Embryonic facial prominence (tissue), 1 donor: ENCODE measurements at regions not wholly inside any gene's neighbourhood (a gene's known extent, or its start where the extent isn't known, plus 50 kb on each side); places are given as distances from the start of the nearest gene placed in this dataset.
"Not testable (repeated sequence)": the region's sequence is repeated elsewhere in the genome, so short reads cannot be mapped to it uniquely, and the experiment has no call there.

Source experiments
- DNase-seq: peaks from one replicate; pipeline ENCODE4 v3.0.0-alpha.2; 2016; ENCODE audit errors: extremely low spot score

DNA sequence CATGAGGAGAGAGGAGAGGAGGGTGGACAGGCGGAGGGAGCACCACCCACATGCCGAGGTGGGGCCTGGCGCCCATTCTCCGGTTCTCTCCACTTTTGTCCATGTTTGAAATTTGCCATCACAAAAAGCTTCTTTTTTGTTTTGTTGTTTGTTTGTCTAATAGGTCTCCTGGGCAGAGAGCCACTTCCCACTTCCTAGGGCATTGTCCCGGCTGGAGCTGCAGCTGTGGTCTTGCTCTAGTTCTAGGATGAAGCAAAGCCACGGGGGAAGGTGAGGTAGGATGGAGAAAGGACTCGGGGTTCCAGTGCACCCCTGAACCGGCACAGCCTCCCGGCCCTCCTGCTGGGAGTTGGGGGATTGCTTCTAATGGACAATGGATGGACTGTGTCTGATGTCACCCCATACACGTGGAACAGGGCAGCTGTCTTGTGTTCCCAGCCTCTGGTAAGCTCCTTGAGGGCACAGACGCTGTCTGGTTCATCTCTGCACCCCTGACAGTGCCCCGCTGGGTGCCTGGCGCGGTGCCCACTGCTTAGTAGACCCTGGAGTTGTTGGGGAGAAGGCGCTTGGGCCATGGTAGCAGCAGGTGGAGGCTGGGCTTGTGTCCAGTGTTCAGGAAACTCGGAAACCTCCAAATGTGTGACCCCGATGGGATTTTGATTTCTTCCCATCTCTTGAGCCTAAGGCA lies 278.4 kb downstream of the NDUFA10 start:
- DNase-seq: no peak

- DNase-seq: no peak
These were observed 279.5 kb downstream of the NDUFA10 start for GRCh38 chr2:239745386-239746227.

GRCh38 chr2:239744706-239745340 lies 280.3 kb downstream of the NDUFA10 start:
- no peak for DNase-seq

DNA sequence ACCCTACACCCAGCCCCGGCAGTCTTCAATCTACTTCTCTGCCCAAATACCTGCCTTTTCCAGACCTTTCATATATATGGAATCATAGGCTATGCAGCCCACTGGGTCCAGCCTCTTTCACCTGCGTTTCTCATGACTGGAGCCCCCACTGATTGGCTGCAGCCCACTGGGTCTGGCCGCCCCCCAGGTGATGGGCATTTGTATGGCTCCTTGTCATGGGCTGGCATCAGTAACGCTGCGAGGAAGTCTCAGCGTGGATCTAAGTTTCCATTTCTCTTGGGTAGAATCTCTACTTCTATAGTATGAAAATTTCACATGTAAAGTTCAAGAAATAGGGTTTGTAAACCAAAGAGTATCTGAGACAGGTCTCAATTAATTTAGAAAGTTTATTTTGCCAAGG lies 281.9 kb downstream of the NDUFA10 start:
- no peak for DNase-seq

DNA sequence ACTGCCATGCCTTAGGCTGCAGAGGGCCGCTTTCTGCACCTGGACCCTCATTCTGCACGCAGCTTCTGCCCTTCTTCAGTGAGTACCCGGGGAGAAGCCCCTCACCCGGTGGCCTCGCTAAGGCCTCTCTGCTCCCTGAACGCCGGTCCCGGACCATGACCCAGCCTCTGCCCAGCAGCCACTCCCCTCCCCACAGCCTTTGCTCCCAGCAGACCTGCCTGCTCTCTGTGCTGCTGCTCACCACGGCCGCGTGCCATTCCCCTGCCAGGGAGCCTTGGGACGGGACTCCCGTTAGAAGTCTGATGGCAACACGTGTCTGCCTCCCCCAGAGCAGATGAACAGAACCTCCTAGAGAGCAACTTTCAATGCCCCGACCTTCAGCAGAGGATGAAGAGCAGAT lies 282.8 kb downstream of the NDUFA10 start:
- DNase-seq: no peak

- DNase-seq: no peak
These were observed 285.9 kb downstream of the NDUFA10 start for GRCh38 chr2:239739206-239739605.

DNA sequence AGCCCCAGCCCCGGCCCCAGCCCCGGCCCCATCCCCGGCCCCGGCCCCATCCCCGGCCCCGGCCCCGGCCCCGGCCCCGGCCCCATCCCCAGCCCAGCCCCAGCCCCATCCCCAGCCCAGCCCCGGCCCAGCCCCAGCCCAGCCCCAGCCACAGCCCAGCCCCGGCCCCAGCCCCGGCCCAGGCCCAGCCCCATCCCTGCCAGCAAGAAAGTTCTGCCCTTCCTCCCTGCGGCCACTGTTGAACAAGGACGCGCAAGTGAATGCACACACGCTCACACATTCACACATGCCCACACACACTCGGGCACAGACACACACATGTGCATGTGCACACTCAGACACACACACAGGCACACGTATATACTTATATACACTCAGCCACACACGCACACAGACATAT lies 287.0 kb downstream of the NDUFA10 start:
- no peak for DNase-seq

DNA sequence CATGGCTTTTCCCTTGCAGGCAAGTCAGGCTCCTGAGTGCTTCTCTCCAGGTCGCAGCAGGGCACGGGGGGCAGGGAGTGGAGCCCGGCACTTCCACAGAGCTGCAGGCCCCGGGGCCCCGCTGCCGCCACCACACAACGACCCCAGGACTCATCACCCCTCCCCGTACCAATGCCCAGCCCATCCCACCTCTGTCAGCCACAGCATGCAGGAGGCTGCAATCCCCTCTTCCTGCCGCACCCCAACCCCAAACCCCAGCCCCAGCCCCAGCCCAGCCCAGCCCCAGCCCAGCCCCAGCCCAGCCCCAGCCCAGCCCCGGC lies 288.0 kb downstream of the NDUFA10 start:
- no peak for DNase-seq

DNA sequence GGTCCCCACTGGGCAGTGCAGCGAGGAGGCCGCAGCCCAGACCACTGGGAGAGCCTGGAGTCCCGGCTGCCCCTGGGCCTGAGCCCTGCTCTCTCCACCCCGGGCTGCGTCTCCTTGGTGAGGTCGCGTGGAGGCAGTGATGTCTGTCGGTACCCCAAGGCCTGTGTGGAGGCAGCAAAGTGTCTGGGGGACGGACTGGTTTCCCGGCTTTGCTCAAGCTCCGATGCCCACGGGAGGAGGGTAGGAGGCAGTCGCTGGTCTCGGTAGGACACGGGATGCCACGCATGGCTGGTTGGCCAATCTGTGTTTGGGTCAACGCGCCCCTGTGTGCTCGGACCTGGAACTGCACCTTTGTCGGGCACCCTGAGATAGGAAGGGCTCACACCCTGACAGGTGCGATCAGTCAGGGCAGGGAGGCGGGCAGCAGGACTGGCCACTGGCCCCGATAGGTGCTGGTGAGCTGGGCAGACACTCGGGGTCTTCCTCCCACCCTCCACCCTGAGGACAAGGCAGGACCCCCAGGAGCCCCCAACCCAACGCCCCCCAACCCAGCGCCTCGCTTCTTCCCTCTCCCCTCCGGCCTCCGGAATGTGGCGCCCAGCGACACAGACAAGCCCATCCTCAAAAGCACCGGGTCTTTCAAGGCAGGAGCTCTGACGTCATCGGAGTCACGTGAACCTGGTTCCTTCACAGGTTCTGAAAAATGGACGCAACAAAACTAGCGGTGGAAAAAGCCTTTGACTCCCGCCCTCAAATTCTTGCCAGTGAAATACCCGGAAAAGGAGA lies 288.6 kb downstream of the NDUFA10 start:
- no peak for DNase-seq

- no peak for DNase-seq
These were observed 289.2 kb downstream of the NDUFA10 start for GRCh38 chr2:239735829-239736357.

DNA sequence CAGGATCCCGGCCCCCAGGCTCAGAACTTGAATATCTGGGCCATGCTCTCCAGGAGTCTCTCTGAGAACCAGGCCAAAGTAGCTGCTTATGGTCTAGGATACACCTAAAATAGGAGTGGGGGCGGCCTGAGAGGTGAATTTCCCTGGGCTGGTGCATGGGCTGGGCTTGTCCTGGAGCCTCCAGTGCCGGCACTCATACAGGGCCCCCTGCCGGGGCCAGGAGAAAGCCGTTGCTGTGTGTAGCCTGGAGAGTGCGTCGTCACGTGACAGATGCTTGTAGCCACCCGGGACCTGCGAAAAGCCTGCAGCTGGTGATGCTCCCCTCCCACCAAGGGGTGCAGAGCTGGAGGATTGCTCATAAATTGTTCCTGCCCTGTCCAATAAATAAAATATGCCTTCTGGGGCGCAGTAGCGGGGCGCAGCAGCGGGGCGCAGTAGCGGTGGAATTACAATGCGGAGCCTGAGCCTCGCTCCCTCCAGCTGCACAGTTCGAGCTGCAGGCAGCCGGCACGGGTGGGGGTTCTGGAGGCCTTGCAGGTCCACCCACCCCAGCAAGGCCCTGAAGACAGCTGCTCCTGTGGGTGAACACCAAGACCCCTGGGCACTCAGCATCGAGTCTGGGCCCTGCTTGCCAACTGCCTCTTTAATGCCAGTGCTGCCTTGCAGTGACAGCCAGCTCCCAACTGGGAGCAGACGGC lies 289.9 kb downstream of the NDUFA10 start:
- no peak for DNase-seq

DNA sequence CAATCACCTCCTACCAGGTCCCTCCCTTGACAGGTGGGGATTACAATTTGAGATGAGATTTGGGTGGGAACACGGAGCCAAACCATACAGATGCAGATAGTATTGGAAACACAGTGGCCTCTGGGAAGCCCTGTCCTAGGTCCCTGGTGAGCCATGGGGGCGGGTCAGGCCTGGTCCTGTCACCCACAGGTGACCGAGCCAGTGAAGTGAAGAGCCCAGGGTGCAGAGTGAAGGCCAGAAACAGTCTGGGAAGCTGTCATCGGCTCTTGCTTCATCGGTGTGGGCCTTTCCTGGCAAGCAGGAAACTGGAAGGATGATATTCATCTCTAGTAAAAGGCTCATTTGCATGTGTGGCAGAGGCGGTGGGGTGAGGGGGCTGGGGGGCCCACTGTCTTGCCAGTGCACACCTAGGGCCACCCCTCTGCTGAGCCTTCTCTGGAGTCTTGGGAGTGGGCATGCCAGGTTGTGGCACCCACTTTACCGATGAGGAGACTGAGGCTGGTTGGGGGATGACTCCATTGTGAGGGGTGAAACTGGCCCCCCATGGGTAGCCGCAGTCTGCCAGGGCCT lies 290.6 kb downstream of the NDUFA10 start:
- DNase-seq: no peak

GRCh38 chr2:239732666-239733010 lies 292.5 kb downstream of the NDUFA10 start:
- DNase-seq: no peak

DNA sequence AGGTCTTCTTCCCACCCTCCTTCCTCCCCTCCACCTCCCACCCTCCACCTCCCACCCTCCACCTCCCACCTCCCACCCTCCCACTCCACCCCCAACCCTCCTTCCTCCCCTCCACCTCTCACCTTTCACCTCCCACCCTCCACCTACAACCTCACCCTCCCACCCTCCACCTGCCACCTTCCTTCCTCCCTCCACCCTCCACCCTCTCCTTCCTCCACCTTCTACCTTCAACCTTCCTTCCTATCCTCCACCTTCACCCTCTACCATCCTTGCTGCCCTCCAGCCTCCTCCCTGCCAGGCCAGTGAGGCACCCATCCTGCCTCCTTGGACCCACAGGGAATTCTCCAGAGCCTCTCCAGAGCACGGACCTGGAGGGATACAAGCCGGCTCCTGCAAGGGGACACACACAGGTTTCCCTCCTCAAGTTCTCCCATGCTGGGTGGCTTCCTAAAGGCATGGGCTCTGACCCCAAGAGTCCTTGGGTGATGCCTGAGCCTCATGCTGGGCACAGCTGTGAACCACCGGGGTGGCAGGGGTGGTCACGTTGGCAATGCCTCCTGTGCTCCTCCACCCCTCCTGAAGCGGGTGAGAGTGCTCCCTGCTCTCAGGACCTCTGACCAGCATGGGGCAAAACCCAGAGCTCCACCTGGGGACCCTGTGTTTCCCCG lies 293.0 kb downstream of the NDUFA10 start:
- no peak for DNase-seq

DNA sequence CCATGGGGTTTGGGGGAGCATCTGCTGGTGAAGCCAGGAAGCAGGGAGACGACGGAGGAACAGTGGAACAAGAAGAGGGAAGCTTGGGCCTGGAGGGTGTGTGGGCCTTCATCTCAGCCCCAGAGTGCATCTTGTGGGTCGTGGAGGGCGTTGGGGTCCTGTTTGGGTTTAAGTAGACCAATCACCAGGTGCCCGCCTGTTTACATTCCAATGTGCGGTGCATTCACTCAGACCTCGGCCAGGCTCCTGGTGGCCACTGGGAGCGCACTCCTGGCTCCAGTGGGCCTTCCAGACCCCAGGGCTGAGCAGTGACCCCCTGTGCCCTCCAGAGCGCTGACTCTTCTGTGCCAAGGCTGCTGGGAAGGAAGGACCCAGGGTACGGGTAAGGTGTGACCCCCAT lies 293.7 kb downstream of the NDUFA10 start:
- no peak for DNase-seq

DNA sequence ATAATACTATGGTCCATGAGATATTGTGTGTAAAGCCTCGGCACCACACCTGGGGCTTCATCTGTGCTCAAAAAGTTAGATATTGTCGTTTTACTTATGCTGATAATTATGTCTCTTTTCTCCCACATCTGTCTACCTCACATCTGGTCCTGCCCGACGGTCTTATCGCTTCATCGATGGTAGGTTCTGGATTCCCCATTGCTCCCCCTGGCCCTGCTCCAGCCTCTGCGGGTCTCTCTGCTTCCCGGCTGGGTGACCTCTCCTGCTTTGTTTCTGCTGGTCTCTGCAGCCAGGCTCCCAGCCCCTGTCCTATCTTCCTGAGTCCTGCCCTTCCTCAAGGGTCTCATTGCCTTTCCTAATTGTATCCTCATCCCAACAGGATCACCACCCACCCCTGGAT lies 294.2 kb downstream of the NDUFA10 start:
- DNase-seq: no peak

- DNase-seq: not testable (repeated sequence)
These were observed 294.6 kb downstream of the NDUFA10 start for GRCh38 chr2:239730567-239730882.

GRCh38 chr2:239729681-239730566 lies 295.2 kb downstream of the NDUFA10 start:
- no peak for DNase-seq

DNA sequence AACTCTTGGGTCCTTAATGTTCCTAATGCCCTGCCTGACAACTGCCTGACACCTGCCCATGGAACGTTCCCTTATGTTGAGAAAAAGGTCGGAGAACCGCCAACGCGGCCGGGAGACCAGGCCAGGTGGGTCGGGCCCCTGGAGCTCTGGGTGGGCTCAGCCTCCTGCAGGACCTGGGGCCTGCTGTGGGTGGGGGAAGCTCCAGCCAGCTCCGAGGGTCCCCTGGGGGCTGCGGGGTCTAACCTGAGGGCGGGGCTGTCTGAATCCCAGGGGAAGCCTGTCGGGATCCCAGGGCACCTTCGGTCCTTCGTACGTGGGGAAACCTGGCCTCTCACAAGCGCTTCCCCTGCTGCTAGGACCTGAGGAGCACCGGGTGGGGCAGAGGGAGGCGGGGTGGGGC lies 296.0 kb downstream of the NDUFA10 start:
- DNase-seq: no peak

DNA sequence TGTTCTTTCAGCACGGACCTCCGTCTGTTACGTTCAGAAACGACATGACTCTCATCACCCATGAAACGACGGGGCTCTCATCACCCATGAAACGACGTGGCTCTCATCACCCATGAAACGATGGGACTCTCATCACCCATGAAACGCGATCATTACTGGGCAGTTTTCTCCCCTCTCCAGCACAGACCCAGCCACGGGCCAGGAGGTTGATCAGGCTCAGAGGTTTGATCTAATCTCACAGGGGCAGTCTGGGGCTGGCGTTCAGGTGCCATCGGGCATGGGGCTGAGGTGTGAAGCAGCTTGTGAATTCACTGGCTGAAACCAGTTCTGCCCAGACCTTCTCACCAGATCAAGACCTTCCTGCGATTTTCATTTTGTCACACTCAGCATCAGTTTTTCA lies 296.4 kb downstream of the NDUFA10 start:
- no peak for DNase-seq
